K562 (cell line): ENCODE measurements at regions not wholly inside any gene's neighbourhood (a gene's known extent, or its start where the extent isn't known, plus 50 kb on each side); places are given as distances from the start of the nearest gene placed in this dataset.
"Not testable (repeated sequence)": the region's sequence is repeated elsewhere in the genome, so short reads cannot be mapped to it uniquely, and the experiment has no call there.

ENCODE experiments used
- ATAC-seq: fragments of 200-7000 bp; cut with Tn5 transposase; 3 replicates; pipeline ENCODE4 v1.9.1; 2020; ENCODE audit warnings: moderate library complexity
- BruUV-seq: library from RNA; stranded (reverse); fragments of 400-500 nt; replicated peaks from 2 replicates; lab custom pipeline; 2021; lab: Mats Ljungman, UMichigan
- CTCF ChIA-PET: fragments of 300-600 bp; formaldehyde crosslinking; extraction: SDS; loops from one replicate; lab custom pipeline; 2021; ENCODE audit warnings: low intra/inter-chr PET ratio; lab: Yijun Ruan, JAX
- POLR2A ChIA-PET: fragments of 300-600, 350-650 bp; sonication (Branson Sonifier 250); formaldehyde crosslinking; extraction: SDS; loops from one replicate; lab custom pipeline; 2021; ENCODE audit warnings: antibody characterized with exemption, inconsistent platforms; lab: Yijun Ruan, JAX
- DNase-seq, 4 experiments: peaks; one replicate each; pipeline versions ENCODE4 v3.0.0 to v3.0.0-alpha.2; 2011 to 2018; ENCODE audit warnings: low spot score in 3 of 4, mixed read lengths in 3 of 4; ENCODE audit errors: extremely low read depth in 1 of 4
- FAIRE-seq: peaks from 2 replicates; lab custom pipeline; 2011; peaks lifted over from hg19 to GRCh38; lab: Jason Lieb, UNC
- H2AFZ ChIP-seq: 2 replicates; pipeline ENCODE4 v1.6.0; 2011; ENCODE audit warnings: low read depth, low read length, control low read depth, inconsistent platforms
- H3K27ac ChIP-seq: fragments of 200-600 bp; 3 replicates; pipeline ENCODE4 v1.8.0; 2011; ENCODE audit warnings: low read depth, mild to moderate bottlenecking, control low read depth, inconsistent platforms, low read length, moderate library complexity, mixed read lengths; ENCODE audit errors: extremely low read depth
- H3K27me3 ChIP-seq, 2 experiments: fragments of 300-600 bp in 1 of 2; 2 replicates in 1 of 2; 3 replicates in 1 of 2; pipeline versions ENCODE4 v1.6.0 to v1.8.0; 2011; ENCODE audit warnings: inconsistent platforms in 2 of 2, low read length in 2 of 2, mild to moderate bottlenecking in 1 of 2, mixed read lengths in 1 of 2, moderate library complexity in 1 of 2; ENCODE audit not compliant: control insufficient read depth in 2 of 2, insufficient read depth in 2 of 2
- H3K36me3 ChIP-seq: fragments of 300-600 bp; 3 replicates; pipeline ENCODE4 v1.8.0; 2011; ENCODE audit warnings: mild to moderate bottlenecking, low read length, inconsistent platforms; ENCODE audit not compliant: control insufficient read depth, insufficient read depth
- H3K4me1 ChIP-seq, 2 experiments: fragments of 200-600 bp in 1 of 2; replicated peaks in 1 of 2; 2 replicates in 1 of 2; 3 replicates in 1 of 2; pipeline versions ENCODE4 v1.5.1 to v1.8.0; 2011; ENCODE audit warnings: inconsistent platforms in 2 of 2, low read length in 2 of 2, mild to moderate bottlenecking in 1 of 2, mixed read lengths in 1 of 2, moderate library complexity in 1 of 2; ENCODE audit not compliant: control insufficient read depth in 2 of 2, insufficient read depth in 2 of 2
- H3K4me2 ChIP-seq: 2 replicates; pipeline ENCODE4 v1.6.1; 2011; ENCODE audit warnings: low read length, control low read depth, inconsistent platforms, mixed read lengths; ENCODE audit not compliant: insufficient read depth
- H3K4me3 ChIP-seq: fragments of 200-600 bp; sonication (generic), shearing (Covaris generic); 2 replicates; pipeline ENCODE4 v1.5.1; 2016; ENCODE audit warnings: control low read depth, inconsistent platforms
- H3K79me2 ChIP-seq: fragments of 200-600 bp; 3 replicates; pipeline ENCODE4 v1.8.0; 2011; ENCODE audit warnings: low read length, inconsistent platforms; ENCODE audit not compliant: control insufficient read depth, insufficient read depth
- H3K9ac ChIP-seq, 2 experiments: 2 replicates each; pipeline versions ENCODE4 v1.6.0 to v1.6.1; 2011; ENCODE audit warnings: low read depth in 2 of 2, low read length in 2 of 2, control low read depth in 1 of 2, inconsistent platforms in 1 of 2, mild to moderate bottlenecking in 1 of 2, mixed read lengths in 1 of 2; ENCODE audit not compliant: insufficient read depth in 1 of 2
- H3K9me1 ChIP-seq: one replicate; pipeline ENCODE4 v1.6.0; 2011; ENCODE audit warnings: inconsistent platforms, mild to moderate bottlenecking, low read length, moderate library complexity; ENCODE audit not compliant: control insufficient read depth, insufficient read depth
- H3K9me3 ChIP-seq: replicated peaks from 2 replicates; pipeline ENCODE4 v1.5.1; 2011; ENCODE audit warnings: low read depth, low read length, inconsistent platforms; ENCODE audit not compliant: control insufficient read depth, insufficient read depth
- H4K20me1 ChIP-seq: replicated peaks from 2 replicates; pipeline ENCODE4 v1.6.1; 2011; ENCODE audit warnings: low read length, inconsistent platforms, mixed read lengths; ENCODE audit not compliant: control insufficient read depth, insufficient read depth
- FOXK1 ChIP-seq: sonication (generic); formaldehyde crosslinking; IDR thresholded peaks from 2 replicates; pipeline ENCODE4 v1.8.0; 2022; ENCODE audit warnings: missing genetic modification reagents, mild to moderate bottlenecking, borderline replicate concordance
- ZNF146 ChIP-seq: IDR thresholded peaks from one replicate; pipeline ENCODE4 v1.6.1; 2018; ENCODE audit warnings: missing compliant biosample characterization; ENCODE audit not compliant: unreplicated experiment
- WGBS: fragments of 100-300 bp; shearing (Covaris generic); methylation state at CpG from one replicate; pipeline ENCODE4 v1.1.6; 2016; ENCODE audit warnings: low coverage, mixed read lengths; ENCODE audit not compliant: insufficient coverage; ENCODE audit errors: missing lambda C conversion rate; 5-methylcytosine and 5-hydroxymethylcytosine counted together
- in situ Hi-C: fragments of 300-500 bp; cut with MboI; formaldehyde crosslinking; loops from 4 replicates; pipeline ENCODE4 v1.15.0; 2018; ENCODE audit warnings: inconsistent platforms, mixed read lengths
- intact Hi-C: fragments of 100-400 bp; cut with micrococcal nuclease; formaldehyde crosslinking; loops from 2 replicates; pipeline ENCODE4 v1.14.2; 2022
- TF ChIP-seq, protein P1 (sequence below): fragments of 250-450 bp; sonication (Bioruptor Pico); IDR thresholded peaks from 2 replicates; pipeline ENCODE4 v1.8.0; 2022; ENCODE audit warnings: inconsistent platforms

DNA sequence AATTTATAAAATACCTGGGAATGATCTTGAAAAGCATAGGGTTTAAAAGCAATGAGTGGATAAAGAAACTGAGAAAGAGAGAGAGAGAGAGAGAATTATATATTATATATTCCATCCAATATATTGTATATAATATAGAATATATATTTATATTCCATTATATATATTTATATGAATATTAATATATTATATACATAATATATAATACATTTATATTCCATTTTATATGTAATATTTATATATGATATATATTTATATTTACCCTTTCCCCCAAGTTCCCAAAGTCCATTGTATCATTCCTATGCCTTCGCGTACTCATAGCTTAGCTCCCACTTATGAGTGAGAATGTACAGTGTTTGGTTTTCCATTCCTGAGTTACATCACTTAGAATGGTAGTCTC, 69.9 kb upstream of the SLC35F3 start (continued):
- TF ChIP-seq, protein P1, sequence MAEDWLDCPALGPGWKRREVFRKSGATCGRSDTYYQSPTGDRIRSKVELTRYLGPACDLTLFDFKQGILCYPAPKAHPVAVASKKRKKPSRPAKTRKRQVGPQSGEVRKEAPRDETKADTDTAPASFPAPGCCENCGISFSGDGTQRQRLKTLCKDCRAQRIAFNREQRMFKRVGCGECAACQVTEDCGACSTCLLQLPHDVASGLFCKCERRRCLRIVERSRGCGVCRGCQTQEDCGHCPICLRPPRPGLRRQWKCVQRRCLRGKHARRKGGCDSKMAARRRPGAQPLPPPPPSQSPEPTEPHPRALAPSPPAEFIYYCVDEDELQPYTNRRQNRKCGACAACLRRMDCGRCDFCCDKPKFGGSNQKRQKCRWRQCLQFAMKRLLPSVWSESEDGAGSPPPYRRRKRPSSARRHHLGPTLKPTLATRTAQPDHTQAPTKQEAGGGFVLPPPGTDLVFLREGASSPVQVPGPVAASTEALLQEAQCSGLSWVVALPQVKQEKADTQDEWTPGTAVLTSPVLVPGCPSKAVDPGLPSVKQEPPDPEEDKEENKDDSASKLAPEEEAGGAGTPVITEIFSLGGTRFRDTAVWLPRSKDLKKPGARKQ (CRISPR knock-in tag) = no peak
- no peak for TF ChIP-seq FOXK1

DNA sequence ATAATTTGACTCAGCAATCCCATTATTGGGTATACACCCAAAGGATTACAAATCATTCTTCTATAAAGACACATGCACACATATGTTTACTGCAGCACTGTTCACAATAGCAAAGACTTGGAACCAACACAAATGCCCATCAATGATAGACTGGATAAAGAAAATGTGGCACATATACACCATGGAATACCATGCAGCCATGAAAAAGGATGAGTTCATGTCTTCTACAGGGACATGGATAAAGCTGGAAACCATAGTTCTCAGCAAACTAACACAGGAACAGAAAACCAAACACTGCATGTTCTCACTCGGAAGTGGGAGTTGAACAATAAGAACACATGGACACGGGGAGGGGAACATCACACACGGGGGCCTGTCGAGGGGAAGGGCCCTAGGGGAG, 66.3 kb upstream of the SLC35F3 start:
- peak; percentile 76 for TF ChIP-seq ZNF146 (CRISPR knock-in tag)
- TF ChIP-seq, all 486 proteins: peak for 1; not testable (repeated sequence) for 485
- H3K27ac ChIP-seq, H2AFZ ChIP-seq, H3K4me3 ChIP-seq, H3K9ac ChIP-seq, in situ Hi-C loops, H3K79me2 ChIP-seq, DNase-seq, CTCF ChIA-PET, H3K36me3 ChIP-seq, FAIRE-seq, intact Hi-C loops, H3K4me2 ChIP-seq, H3K9me1 ChIP-seq, H3K4me1 ChIP-seq, H3K27me3 ChIP-seq, ATAC-seq, H3K9me3 ChIP-seq, H4K20me1 ChIP-seq, BruUV-seq: not testable (repeated sequence)
- 4% methylated on average over 4 of the region's 4 CpGs for WGBS
- POLR2A ChIA-PET = interaction anchor here (0.9 kb wide), 1 partner anchor 15 kb away, joined by 3 read pairs; no protein-coding TSS in a partner anchor
